Brain microvascular endothelial cell (primary cell): ENCODE measurements at regions not wholly inside any gene's neighbourhood (a gene's known extent, or its start where the extent isn't known, plus 50 kb on each side); places are given as distances from the start of the nearest gene placed in this dataset.

Experiments
- DNase-seq: peaks from one replicate; pipeline ENCODE4 v3.0.0-alpha.2; 2020
- H3K27ac ChIP-seq: fragments of 250-450 bp; sonication (Bioruptor Pico); 2 replicates; pipeline ENCODE4 v1.5.1; 2020; ENCODE audit warnings: mild to moderate bottlenecking, moderate library complexity
- H3K27me3 ChIP-seq: fragments of 250-450 bp; sonication (Bioruptor Pico); replicated peaks from 2 replicates; pipeline ENCODE4 v1.5.1; 2020; ENCODE audit warnings: mild to moderate bottlenecking
- H3K36me3 ChIP-seq: fragments of 250-450 bp; sonication (Bioruptor Pico); replicated peaks from 2 replicates; pipeline ENCODE4 v1.5.1; 2020; ENCODE audit warnings: mild to moderate bottlenecking
- H3K4me3 ChIP-seq: 2 replicates; pipeline ENCODE4 v1.5.1; 2011; ENCODE audit warnings: low read depth, mild to moderate bottlenecking, control low read depth, low read length, moderate library complexity
- in situ Hi-C: cut with HindIII; loops from 2 replicates; pipeline ENCODE4 v1.10.0; 2017; ENCODE audit warnings: low sequenced_read_pairs, low pct_ligation_motif_present
- TF ChIP-seq, protein P1 (sequence below): IDR thresholded peaks from 2 replicates; pipeline ENCODE4 v1.5.1; 2011; ENCODE audit warnings: low read depth, mild to moderate bottlenecking, moderate library complexity, low read length, control low read depth, inconsistent platforms; ENCODE audit errors: missing control alignments

DNA sequence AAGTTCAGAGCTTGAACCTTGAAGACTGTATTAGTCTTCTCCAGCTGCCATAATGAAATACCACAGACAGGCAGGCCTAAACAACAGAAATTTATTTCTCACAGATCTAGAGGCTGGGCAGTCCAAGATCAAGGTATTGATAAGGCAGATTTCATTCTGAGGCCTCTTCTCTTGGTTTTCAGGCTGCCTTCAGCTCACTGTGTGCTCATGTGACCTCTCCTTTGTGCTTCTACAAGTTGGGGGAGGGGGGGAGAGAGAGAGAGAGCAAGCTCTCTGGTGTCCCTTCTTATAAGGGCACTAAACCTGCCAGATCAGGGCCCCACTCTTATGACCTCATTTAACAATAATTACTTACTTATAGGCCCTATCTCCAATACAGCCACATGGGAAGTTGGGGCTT lies 102.6 kb upstream of the RSPO3 start:
- DNase-seq = no peak
- H3K36me3 ChIP-seq = no peaks in the 10 kb centered on the region
- in situ Hi-C loops = no loop called here
- H3K4me3 ChIP-seq = no peak overlapping the region
- TF ChIP-seq, protein P1, sequence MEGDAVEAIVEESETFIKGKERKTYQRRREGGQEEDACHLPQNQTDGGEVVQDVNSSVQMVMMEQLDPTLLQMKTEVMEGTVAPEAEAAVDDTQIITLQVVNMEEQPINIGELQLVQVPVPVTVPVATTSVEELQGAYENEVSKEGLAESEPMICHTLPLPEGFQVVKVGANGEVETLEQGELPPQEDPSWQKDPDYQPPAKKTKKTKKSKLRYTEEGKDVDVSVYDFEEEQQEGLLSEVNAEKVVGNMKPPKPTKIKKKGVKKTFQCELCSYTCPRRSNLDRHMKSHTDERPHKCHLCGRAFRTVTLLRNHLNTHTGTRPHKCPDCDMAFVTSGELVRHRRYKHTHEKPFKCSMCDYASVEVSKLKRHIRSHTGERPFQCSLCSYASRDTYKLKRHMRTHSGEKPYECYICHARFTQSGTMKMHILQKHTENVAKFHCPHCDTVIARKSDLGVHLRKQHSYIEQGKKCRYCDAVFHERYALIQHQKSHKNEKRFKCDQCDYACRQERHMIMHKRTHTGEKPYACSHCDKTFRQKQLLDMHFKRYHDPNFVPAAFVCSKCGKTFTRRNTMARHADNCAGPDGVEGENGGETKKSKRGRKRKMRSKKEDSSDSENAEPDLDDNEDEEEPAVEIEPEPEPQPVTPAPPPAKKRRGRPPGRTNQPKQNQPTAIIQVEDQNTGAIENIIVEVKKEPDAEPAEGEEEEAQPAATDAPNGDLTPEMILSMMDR = no peak
- no peaks in the 10 kb centered on the region for H3K27me3 ChIP-seq
- no peak overlapping the region for H3K27ac ChIP-seq

DNA sequence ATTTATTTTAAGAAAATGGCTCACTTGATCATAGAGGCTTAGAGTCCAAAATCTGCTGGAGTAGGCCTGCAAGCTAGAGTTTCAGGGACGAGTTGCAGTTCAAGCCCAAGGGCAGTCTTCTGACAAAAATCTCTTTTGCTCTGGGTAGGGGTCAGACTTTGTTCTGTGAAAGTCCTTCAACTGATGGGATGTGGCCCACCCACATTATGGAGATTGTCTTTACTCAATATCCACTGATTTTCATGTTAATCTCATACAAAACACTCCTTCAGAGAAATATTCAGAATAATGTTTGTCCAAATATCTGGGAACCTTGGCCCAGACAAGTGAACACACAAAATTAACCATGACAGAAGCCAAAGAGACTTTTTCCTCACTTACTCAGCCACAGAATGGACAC lies 98.6 kb upstream of the RSPO3 start:
- TF ChIP-seq, protein P1 = no peak
- in situ Hi-C loops = no loop called here

DNA sequence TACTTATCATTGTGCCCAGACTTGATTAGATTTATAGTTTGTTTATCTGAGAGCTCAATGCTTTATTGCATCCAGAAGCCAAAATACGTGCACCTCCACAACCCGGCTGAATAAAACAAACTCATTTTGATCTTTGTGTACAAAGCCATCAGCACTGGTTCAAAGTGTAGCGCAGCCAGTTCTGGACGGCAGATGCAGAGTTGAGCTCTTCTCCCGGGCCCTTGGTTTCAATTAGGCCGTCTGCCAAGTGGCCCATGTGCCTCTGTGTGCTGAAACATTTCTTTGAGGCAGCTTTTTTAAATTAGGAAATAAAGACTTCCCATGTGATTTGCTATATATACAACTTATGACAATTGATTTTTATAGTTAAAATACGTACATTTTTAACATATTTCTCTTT lies 96.2 kb upstream of the RSPO3 start:
- DNase-seq = no peak
- Histone ChIP-seq H3K27me3 (no peaks in the 10 kb centered on the region), H3K36me3 (no peaks in the 10 kb centered on the region), H3K27ac (no peak overlapping the region), H3K4me3 (no peak overlapping the region)
- in situ Hi-C loops = no loop called here
- TF ChIP-seq, protein P1 = no peak

More for the DNA sequence above, 98.6 kb upstream of the RSPO3 start:
- no peak overlapping the region for H3K4me3 ChIP-seq
- DNase-seq = no peak
- no peaks in the 10 kb centered on the region for H3K36me3 ChIP-seq
- H3K27ac ChIP-seq = no peak overlapping the region
- H3K27me3 ChIP-seq = no peaks in the 10 kb centered on the region

DNA sequence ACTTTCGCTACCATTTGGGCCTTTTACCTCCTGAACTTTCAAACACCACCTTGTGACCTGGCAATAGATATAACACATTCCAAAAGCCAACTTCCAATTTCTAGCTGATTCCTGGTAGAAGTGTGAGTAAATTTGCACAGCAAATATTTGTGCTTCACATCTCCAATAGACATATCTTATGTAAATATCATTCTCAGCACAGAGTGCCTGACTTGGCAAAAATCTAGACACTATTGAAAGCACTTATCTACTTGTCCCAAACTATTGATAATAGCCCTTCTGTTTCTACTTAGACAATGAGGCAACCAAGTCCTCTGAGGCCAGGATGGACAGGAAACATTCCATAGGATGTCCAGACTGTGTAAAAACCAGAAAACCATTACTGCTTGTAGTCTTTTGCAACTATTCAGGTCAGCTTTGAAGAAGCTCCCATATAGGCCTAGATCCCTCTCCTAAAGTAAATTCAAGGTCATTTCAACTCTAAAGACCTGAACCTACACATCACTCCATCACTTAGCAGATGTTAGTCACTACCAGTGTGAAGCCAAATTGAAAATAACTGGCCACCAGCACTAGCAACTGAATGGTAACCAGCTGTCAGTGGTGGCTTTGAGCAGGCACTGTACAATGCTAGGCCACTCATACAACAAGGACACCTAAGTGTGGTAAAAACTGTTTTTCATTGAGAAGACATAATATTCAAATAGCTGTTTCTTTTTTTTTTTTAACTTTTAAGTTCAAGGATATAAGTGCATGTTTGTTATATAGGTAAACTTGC lies 95.3 kb upstream of the RSPO3 start:
- TF ChIP-seq, protein P1 = no peak
- in situ Hi-C loops = no loop called here

DNA sequence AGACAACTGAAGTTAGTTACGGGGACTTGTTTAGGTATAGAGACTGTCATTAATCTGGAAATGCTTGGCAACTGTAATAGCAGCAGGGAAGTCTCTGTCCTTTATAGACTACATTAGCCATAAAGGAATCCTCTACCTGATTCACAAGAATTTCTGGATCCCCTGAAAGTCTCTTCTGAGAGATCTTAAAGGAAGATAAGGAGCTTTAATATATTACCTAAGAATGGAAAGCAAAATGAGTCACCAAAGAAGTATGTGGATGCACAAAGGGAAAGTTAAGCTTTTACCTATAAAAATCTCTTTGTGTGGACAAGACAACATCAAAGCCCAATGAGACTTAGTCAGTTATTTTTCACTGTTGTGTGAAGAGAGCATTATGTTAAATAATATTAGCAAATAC lies 92.2 kb upstream of the RSPO3 start:
- TF ChIP-seq, protein P1 = no peak
- no peak for DNase-seq
- Histone ChIP-seq H3K27ac (no peak overlapping the region), H3K27me3 (no peaks in the 10 kb centered on the region), H3K36me3 (no peaks in the 10 kb centered on the region), H3K4me3 (no peak overlapping the region)
- in situ Hi-C loops = no loop called here

More for the DNA sequence above, 95.3 kb upstream of the RSPO3 start:
- Histone ChIP-seq H3K27ac (no peak overlapping the region), H3K27me3 (no peaks in the 10 kb centered on the region), H3K4me3 (no peak overlapping the region), H3K36me3 (no peaks in the 10 kb centered on the region)
- no peak for DNase-seq

DNA sequence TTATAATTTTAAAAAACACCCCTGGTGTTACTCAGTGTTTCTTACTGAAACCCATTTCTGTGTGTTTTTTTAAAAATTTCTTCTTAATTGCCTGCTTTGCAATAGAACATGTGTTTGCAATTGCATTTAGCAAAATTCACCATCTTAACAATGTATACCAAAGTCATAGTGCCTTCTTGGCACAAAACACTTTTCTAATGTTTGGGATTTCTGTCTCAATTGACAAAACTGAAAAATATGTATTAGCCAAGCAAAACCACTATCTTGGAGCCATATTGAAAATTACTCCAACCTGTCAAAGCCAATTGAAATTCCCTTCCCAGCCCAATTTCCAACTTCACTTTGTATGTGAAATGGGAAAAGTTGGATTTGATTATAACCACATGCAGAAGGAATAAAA lies 88.4 kb upstream of the RSPO3 start:
- no peaks in the 10 kb centered on the region for H3K36me3 ChIP-seq
- H3K27ac ChIP-seq = no peak overlapping the region
- in situ Hi-C loops = no loop called here
- H3K4me3 ChIP-seq = no peak overlapping the region
- H3K27me3 ChIP-seq = no peaks in the 10 kb centered on the region
- TF ChIP-seq, protein P1 = no peak
- DNase-seq = no peak
